Rectal smooth muscle tissue (tissue), 1 donor: ENCODE measurements at regions not wholly inside any gene's neighbourhood (a gene's known extent, or its start where the extent isn't known, plus 50 kb on each side); places are given as distances from the start of the nearest gene placed in this dataset.

Source experiments
- H3K27ac ChIP-seq: one replicate; pipeline ENCODE4 v1.7.0; 2013; ENCODE audit warnings: low read depth, low read length, inconsistent platforms
- H3K27me3 ChIP-seq: one replicate; pipeline ENCODE4 v1.7.0; 2013; ENCODE audit warnings: low read length; ENCODE audit not compliant: control insufficient read depth, insufficient read depth
- H3K36me3 ChIP-seq: one replicate; pipeline ENCODE4 v1.7.0; 2013; ENCODE audit warnings: low read length; ENCODE audit not compliant: control insufficient read depth, insufficient read depth
- H3K4me1 ChIP-seq: one replicate; pipeline ENCODE4 v1.7.0; 2013; ENCODE audit warnings: low read length; ENCODE audit not compliant: control insufficient read depth, insufficient read depth
- H3K4me3 ChIP-seq: one replicate; pipeline ENCODE4 v1.7.0; 2013; ENCODE audit warnings: low read length
- H3K9ac ChIP-seq: one replicate; pipeline ENCODE4 v1.7.0; 2013; ENCODE audit warnings: low read length

- Histone ChIP-seq H3K4me1 (no peaks in the 10 kb centered on the region), H3K9ac (no peak overlapping the region), H3K27ac (no peak overlapping the region), H3K4me3 (no peak overlapping the region), H3K36me3 (no peaks in the 10 kb centered on the region), H3K27me3 (no peaks in the 10 kb centered on the region)
Observed at GRCh38 chr10:124177180-124177518, 83.8 kb upstream of the CHST15 start.

GRCh38 chr10:124176349-124177179, 83.2 kb upstream of the CHST15 start:
- H3K27me3 ChIP-seq, result no peaks in the 10 kb centered on the region
- H3K9ac ChIP-seq, result no peak overlapping the region
- no peak overlapping the region for H3K27ac ChIP-seq
- H3K4me3 ChIP-seq, result no peak overlapping the region
- no peaks in the 10 kb centered on the region for H3K36me3 ChIP-seq
- no peaks in the 10 kb centered on the region for H3K4me1 ChIP-seq

GRCh38 chr10:124175701-124176348, 82.4 kb upstream of the CHST15 start:
- H3K27me3 ChIP-seq, result no peaks in the 10 kb centered on the region

GRCh38 chr10:124174673-124175645, 81.6 kb upstream of the CHST15 start:
- H3K4me3 ChIP-seq, result no peak overlapping the region
- H3K27me3 ChIP-seq, result no peaks in the 10 kb centered on the region
- no peak overlapping the region for H3K27ac ChIP-seq
- no peaks in the 10 kb centered on the region for H3K4me1 ChIP-seq
- H3K36me3 ChIP-seq, result no peaks in the 10 kb centered on the region
- no peak overlapping the region for H3K9ac ChIP-seq

More at GRCh38 chr10:124175701-124176348, 82.4 kb upstream of the CHST15 start:
- Histone ChIP-seq H3K9ac (no peak overlapping the region), H3K36me3 (no peaks in the 10 kb centered on the region), H3K4me3 (no peak overlapping the region), H3K27ac (no peak overlapping the region), H3K4me1 (no peaks in the 10 kb centered on the region)

- H3K36me3 ChIP-seq, result no peaks in the 10 kb centered on the region
- H3K27me3 ChIP-seq, result no peaks in the 10 kb centered on the region
- H3K27ac ChIP-seq, result no peak overlapping the region
- H3K4me1 ChIP-seq, result no peaks in the 10 kb centered on the region
- no peak overlapping the region for H3K9ac ChIP-seq
- no peak overlapping the region for H3K4me3 ChIP-seq
Observed at GRCh38 chr10:124174071-124174566, 80.7 kb upstream of the CHST15 start.

- Histone ChIP-seq H3K27me3 (no peaks in the 10 kb centered on the region), H3K36me3 (no peaks in the 10 kb centered on the region), H3K27ac (no peak overlapping the region), H3K4me1 (no peaks in the 10 kb centered on the region), H3K9ac (no peak overlapping the region), H3K4me3 (no peak overlapping the region)
Observed at GRCh38 chr10:124173298-124173900, 80.0 kb upstream of the CHST15 start.

GRCh38 chr10:124172181-124172916, 79.0 kb upstream of the CHST15 start:
- H3K27ac ChIP-seq, result no peak overlapping the region

GRCh38 chr10:124171561-124171960, 78.2 kb upstream of the CHST15 start:
- Histone ChIP-seq H3K4me1 (no peaks in the 10 kb centered on the region), H3K4me3 (no peak overlapping the region), H3K27ac (no peak overlapping the region), H3K9ac (no peak overlapping the region), H3K36me3 (no peaks in the 10 kb centered on the region), H3K27me3 (no peaks in the 10 kb centered on the region)

More at GRCh38 chr10:124172181-124172916, 79.0 kb upstream of the CHST15 start:
- no peaks in the 10 kb centered on the region for H3K4me1 ChIP-seq
- no peak overlapping the region for H3K9ac ChIP-seq
- H3K4me3 ChIP-seq, result no peak overlapping the region
- no peaks in the 10 kb centered on the region for H3K27me3 ChIP-seq
- H3K36me3 ChIP-seq, result no peaks in the 10 kb centered on the region

- H3K27ac ChIP-seq, result no peak overlapping the region
- H3K9ac ChIP-seq, result no peak overlapping the region
- no peaks in the 10 kb centered on the region for H3K4me1 ChIP-seq
- H3K4me3 ChIP-seq, result no peak overlapping the region
- H3K36me3 ChIP-seq, result no peaks in the 10 kb centered on the region
- H3K27me3 ChIP-seq, result no peaks in the 10 kb centered on the region
Observed at GRCh38 chr10:124170631-124171030, 77.2 kb upstream of the CHST15 start.

- no peak overlapping the region for H3K4me3 ChIP-seq
Observed at GRCh38 chr10:124168991-124169802, 75.8 kb upstream of the CHST15 start.

GRCh38 chr10:124168581-124168980, 75.2 kb upstream of the CHST15 start:
- H3K27me3 ChIP-seq, result no peaks in the 10 kb centered on the region
- H3K4me3 ChIP-seq, result no peak overlapping the region
- H3K27ac ChIP-seq, result no peak overlapping the region
- H3K36me3 ChIP-seq, result no peaks in the 10 kb centered on the region
- H3K9ac ChIP-seq, result no peak overlapping the region
- no peaks in the 10 kb centered on the region for H3K4me1 ChIP-seq

More at GRCh38 chr10:124168991-124169802, 75.8 kb upstream of the CHST15 start:
- H3K27me3 ChIP-seq, result no peaks in the 10 kb centered on the region
- H3K36me3 ChIP-seq, result no peaks in the 10 kb centered on the region
- H3K4me1 ChIP-seq, result no peaks in the 10 kb centered on the region
- H3K9ac ChIP-seq, result no peak overlapping the region
- no peak overlapping the region for H3K27ac ChIP-seq
